Activated T-cell treated with anti-CD3 and anti-CD28 coated beads for 24 hours (primary cell): ENCODE measurements at regions not wholly inside any gene's neighbourhood (a gene's known extent, or its start where the extent isn't known, plus 50 kb on each side); places are given as distances from the start of the nearest gene placed in this dataset.

Experiments used
- DNase-seq: peaks from one replicate; pipeline ENCODE4 v3.0.0-alpha.2; 2020; ENCODE audit warnings: low read depth

DNA sequence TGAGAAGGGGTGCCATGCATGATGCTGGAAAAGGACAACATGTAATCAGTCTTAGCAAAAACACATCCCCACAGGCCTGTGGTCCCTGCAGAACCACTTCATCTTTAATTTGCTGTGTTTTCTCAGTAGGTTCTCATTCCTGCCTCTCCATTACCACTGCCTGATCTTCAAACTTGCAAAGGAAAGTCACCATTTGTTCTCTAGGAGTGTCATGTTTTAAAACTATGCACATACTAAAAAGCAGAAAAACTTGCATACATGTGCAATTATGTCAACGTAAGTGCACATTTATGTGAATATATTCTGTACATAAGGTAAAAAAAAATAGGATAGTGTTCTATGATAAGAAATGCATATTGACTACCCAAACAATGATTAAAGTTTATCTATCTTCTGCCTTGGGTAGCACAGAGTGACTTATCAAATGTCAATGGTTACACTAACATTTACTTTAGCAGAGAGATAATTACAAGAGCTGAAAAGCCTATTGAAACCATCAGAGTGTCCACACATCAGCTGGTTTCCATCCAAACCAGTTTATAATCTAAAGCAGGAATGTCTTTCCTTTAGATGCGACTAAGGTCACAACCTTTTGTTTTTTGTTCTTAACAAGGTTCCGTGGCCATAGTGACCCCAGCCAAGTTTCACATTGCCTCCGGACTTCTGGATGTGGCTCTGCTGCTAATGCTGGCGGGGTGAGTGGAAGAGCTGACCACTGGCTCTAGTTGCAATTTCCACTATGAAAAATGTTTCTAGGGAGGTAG, 58.7 kb upstream of the RMDN2 start:
- no peak for DNase-seq

- DNase-seq: no peak
Measured at GRCh38 chr2:37867166-37867565, 57.9 kb upstream of the RMDN2 start.

GRCh38 chr2:37868866-37869265, 56.2 kb upstream of the RMDN2 start:
- DNase-seq: no peak

DNA sequence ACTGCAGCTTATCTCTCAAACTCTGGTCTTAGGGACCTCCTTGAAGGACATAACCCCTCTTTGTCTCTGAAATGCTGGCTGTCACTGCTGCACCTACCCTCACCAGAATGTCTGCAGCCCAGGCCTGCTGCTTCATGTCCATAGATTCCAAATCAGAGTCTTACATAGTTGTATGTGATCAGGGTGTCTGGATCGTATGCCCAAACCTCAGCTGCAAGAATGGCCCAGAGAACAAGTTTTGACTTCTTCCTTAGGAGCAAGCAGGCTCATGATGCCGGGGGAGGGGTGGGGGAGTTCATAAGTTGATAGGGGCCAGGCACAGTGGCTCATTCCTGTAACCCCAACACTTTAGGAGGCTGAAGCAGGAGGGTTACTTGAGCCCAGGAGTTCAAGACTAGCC, 55.8 kb upstream of the RMDN2 start:
- no peak for DNase-seq

DNA sequence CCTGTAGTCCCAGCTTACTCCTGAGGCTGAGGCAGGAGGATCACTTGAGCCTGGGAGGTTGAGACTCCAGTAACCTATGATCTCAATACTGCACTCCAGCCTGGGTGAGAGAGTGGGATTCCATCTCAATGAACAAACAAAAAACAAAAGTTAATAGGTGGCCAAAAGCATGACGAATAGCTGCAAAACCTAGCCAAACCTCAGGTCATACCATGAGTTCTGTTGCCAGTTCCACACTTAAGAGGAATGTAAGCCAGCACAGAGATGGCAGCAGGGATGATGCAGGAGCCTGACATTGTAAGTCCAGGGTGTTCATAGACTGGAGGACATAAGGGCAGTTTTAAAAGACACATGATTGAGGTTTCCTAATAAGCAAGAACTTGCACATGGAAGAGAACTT, 55.3 kb upstream of the RMDN2 start:
- no peak for DNase-seq

GRCh38 chr2:37870829-37871228, 54.3 kb upstream of the RMDN2 start:
- no peak for DNase-seq

DNA sequence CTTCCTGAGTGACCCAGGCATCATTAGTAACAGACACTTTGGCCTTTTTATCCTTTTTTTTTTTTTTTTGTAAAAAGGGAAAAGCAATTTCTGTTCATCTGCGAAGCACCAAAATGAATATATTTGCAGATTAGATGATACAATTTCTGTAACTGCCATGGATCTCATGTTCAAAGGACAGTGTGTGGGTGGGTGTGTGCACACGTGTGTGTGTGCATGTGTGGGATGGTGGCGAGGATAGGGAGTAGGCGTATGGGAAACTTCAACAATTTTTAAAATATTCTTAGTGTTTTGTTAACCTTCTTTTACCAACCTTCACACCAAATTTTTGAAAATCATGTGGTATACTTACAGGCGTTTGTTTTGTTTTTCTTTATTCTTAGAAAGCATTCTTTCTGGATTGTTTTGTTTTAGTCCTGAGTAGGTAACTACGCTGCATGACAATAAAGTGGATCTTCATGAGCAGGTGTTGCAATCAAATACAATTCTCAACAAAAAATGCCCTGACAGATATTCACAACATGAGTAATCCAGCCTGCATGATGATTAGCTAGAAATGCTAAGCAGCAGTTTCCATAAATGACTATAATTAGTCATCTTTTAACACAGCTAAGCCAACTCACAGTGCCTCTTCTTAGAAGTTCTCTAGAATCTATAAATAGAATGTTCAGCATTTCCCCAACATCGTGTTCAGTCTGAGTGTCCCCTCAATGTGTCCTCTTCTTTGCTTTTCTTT, 53.5 kb upstream of the RMDN2 start:
- DNase-seq: no peak

DNA sequence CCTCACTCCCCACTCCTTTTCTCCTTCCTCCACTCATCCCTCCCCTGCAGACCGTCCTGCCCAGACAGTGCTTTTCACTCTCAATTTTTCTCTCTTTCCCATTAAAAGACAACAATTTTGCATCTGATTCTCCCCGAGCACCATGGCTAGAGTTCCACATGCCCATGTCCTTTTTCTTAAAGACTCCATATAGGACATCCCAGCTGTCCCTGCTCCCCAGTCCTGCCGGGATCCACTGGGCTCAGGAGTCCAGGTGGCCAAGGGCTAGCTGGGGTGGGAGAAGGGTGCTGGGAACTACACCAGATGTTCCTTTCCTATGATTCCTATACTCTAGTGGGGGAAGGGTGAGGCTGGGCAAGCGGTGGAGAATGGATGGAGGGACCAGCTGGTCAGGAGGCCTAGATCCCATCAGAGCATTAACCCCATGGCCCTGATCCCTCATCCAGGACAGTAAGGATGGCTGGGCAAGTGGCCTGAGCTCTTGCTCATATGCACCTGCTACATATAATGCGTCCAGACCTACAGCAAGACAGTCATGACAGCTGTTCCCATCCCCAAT, 52.8 kb upstream of the RMDN2 start:
- no peak for DNase-seq

DNA sequence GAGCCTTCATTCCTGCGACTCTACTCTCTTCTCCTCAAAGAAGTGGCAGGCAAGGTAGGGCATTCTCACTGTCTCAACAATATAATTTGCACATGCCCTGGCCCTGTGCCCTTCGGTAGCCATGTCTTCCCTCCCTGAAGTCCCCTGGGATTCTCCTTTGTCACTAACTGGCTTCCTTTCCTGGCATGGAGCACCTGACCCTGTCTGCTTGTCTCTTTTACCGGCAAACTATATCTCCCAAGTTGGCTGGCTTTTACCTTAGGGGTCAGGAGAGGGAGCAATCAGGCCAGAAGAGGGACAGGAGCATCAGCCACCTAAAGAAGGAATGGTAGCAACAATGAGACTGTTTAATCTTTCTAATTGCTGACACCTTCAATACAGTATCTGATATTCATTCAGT, 51.9 kb upstream of the RMDN2 start:
- no peak for DNase-seq

GRCh38 chr2:37873749-37874330, 51.2 kb upstream of the RMDN2 start:
- DNase-seq: no peak

GRCh38 chr2:37874470-37874869, 50.6 kb upstream of the RMDN2 start:
- no peak for DNase-seq
